WTC11 (cell line): ENCODE measurements at regions not wholly inside any gene's neighbourhood (a gene's known extent, or its start where the extent isn't known, plus 50 kb on each side); places are given as distances from the start of the nearest gene placed in this dataset.

Experiments
- ATAC-seq: fragments of 200-7000 bp; cut with Tn5 transposase; 2 replicates; pipeline ENCODE4 v1.10.0; 2021; ENCODE audit warnings: mild to moderate bottlenecking, moderate library complexity
- CTCF ChIA-PET: fragments of 300-600 bp; sonication (Branson Sonifier 250); formaldehyde crosslinking; loops from one replicate; lab custom pipeline; 2021; ENCODE audit warnings: antibody characterized with exemption; lab: Charles Lee
- POLR2A ChIA-PET: fragments of 350-600 bp; sonication (Branson Sonifier 250); formaldehyde crosslinking; loops from one replicate; lab custom pipeline; 2021; ENCODE audit warnings: antibody characterized with exemption; lab: Charles Lee
- DNase-seq: peaks from one replicate; pipeline ENCODE4 v3.0.0; 2021; ENCODE audit warnings: low spot score
- H3K27ac Mint-ChIP-seq: 2 replicates; pipeline ENCODE4 v1.8.0; 2021; ENCODE audit warnings: mixed read lengths
- H3K27me3 Mint-ChIP-seq: 2 replicates; pipeline ENCODE4 v1.8.0; 2021; ENCODE audit warnings: low read depth, mild to moderate bottlenecking, moderate library complexity, mixed read lengths
- H3K36me3 Mint-ChIP-seq: 2 replicates; pipeline ENCODE4 v1.8.0; 2021; ENCODE audit warnings: mixed read lengths
- H3K4me1 Mint-ChIP-seq: 2 replicates; pipeline ENCODE4 v1.8.0; 2022; ENCODE audit warnings: mixed read lengths
- H3K4me3 Mint-ChIP-seq: 2 replicates; pipeline ENCODE4 v1.8.0; 2021; ENCODE audit warnings: mild to moderate bottlenecking, moderate library complexity, mixed read lengths
- H3K9me3 Mint-ChIP-seq: 2 replicates; pipeline ENCODE4 v1.8.0; 2021; ENCODE audit warnings: mixed read lengths
- AR ChIP-seq: fragments of 250-450 bp; sonication (Bioruptor Pico); IDR thresholded peaks from 2 replicates; pipeline ENCODE4 v1.9.0; 2021; ENCODE audit warnings: mild to moderate bottlenecking
- ARID4B ChIP-seq: sonication (generic); formaldehyde crosslinking; IDR thresholded peaks from 2 replicates; pipeline ENCODE4 v1.8.0; 2023; ENCODE audit warnings: missing genetic modification reagents, mild to moderate bottlenecking, borderline replicate concordance
- ATF3 ChIP-seq: sonication (generic); formaldehyde crosslinking; conservative IDR thresholded peaks from 2 replicates; pipeline ENCODE4 v1.8.1; 2022; ENCODE audit warnings: mild to moderate bottlenecking, missing genetic modification reagents
- CDX4 ChIP-seq: fragments of 250-450 bp; sonication (Bioruptor Pico); IDR thresholded peaks from 2 replicates; pipeline ENCODE4 v1.9.0; 2021; ENCODE audit warnings: moderate library complexity, mild to moderate bottlenecking, inconsistent platforms, borderline replicate concordance
- CTCF ChIP-seq: fragments of 200-600 bp; IDR thresholded peaks from 2 replicates; pipeline ENCODE4 v1.8.0; 2022; ENCODE audit warnings: antibody characterized with exemption
- HMGA2 ChIP-seq: fragments of 250-450 bp; sonication (Bioruptor Pico); IDR thresholded peaks from 2 replicates; pipeline ENCODE4 v1.4.0; 2021; ENCODE audit warnings: mild to moderate bottlenecking, moderate library complexity
- NFYB ChIP-seq: sonication (generic); formaldehyde crosslinking; conservative IDR thresholded peaks from 2 replicates; pipeline ENCODE4 v1.8.0; 2022; ENCODE audit warnings: low read depth, missing genetic modification reagents
- PREB ChIP-seq: sonication (generic); formaldehyde crosslinking; IDR thresholded peaks from 2 replicates; pipeline ENCODE4 v1.8.1; 2022; ENCODE audit warnings: mild to moderate bottlenecking, missing genetic modification reagents, moderate library complexity, borderline replicate concordance
- RELA ChIP-seq: sonication (generic); formaldehyde crosslinking; IDR thresholded peaks from 2 replicates; pipeline ENCODE4 v1.8.1; 2022; ENCODE audit warnings: missing genetic modification reagents, mild to moderate bottlenecking, borderline replicate concordance
- ZNF232 ChIP-seq: sonication (generic); formaldehyde crosslinking; IDR thresholded peaks from 2 replicates; pipeline ENCODE4 v1.8.0; 2022; ENCODE audit warnings: mild to moderate bottlenecking, missing genetic modification reagents
- ZNF317 ChIP-seq: sonication (generic); formaldehyde crosslinking; IDR thresholded peaks from 2 replicates; pipeline ENCODE4 v1.8.1; 2023; ENCODE audit warnings: low read depth, mild to moderate bottlenecking, moderate library complexity, missing genetic modification reagents, borderline replicate concordance
- ZNF425 ChIP-seq: fragments of 250-450 bp; sonication (Bioruptor Pico); conservative IDR thresholded peaks from 2 replicates; pipeline ENCODE4 v1.9.0; 2021; ENCODE audit warnings: mild to moderate bottlenecking

- peaks cover 5% of the 10 kb centered on the region for H3K4me1 Mint-ChIP-seq
- no peak overlapping the region for H3K27ac Mint-ChIP-seq
- DNase-seq, result no peak
- H3K27me3 Mint-ChIP-seq, result no peaks in the 10 kb centered on the region; the same call in 1 of the 2 replicates
- no peaks in the 10 kb centered on the region for H3K9me3 Mint-ChIP-seq
- POLR2A ChIA-PET, result no interaction called here
- H3K36me3 Mint-ChIP-seq, result no peaks in the 10 kb centered on the region
- CTCF ChIA-PET, result no interaction called here
- no peak for ATAC-seq
- no peak for TF ChIP-seq RELA (CRISPR knock-in tag)
- H3K4me3 Mint-ChIP-seq, result no peak overlapping the region
These were observed 174.8 kb downstream of the KCNA4 start for GRCh38 chr11:29842061-29842460.

GRCh38 chr11:29826878-29827277 is 190.0 kb downstream of the KCNA4 start:
- CTCF ChIA-PET, result no interaction called here
- 0 out of 2 replicates have a peak, but pooled peaks cover 2% of the 10 kb centered on the region for H3K36me3 Mint-ChIP-seq
- H3K9me3 Mint-ChIP-seq, result peaks cover 23% of the 10 kb centered on the region
- no peaks in the 10 kb centered on the region; the same call in none of the 2 replicates for H3K27me3 Mint-ChIP-seq
- H3K27ac Mint-ChIP-seq, result no peak overlapping the region
- TF ChIP-seq NFYB (CRISPR knock-in tag) (no peak), ZNF317 (no peak), CTCF (no peak), HMGA2 (CRISPR knock-in tag) (no peak), ATF3 (CRISPR knock-in tag) (no peak), ZNF425 (no peak), PREB (CRISPR knock-in tag) (no peak), AR (CRISPR knock-in tag) (no peak), ARID4B (CRISPR knock-in tag) (no peak), ZNF232 (CRISPR knock-in tag) (no peak), CDX4 (CRISPR knock-in tag) (no peak)
- H3K4me1 Mint-ChIP-seq, result no peaks in the 10 kb centered on the region
- DNase-seq (no peak), ATAC-seq (no peak)
- POLR2A ChIA-PET, result no interaction called here
- H3K4me3 Mint-ChIP-seq, result no peak overlapping the region
